Activated T-helper 1 cell treated with Interleukin-2 at 50 U/mL for 16 hours (primary cell): ENCODE measurements at regions not wholly inside any gene's neighbourhood (a gene's known extent, or its start where the extent isn't known, plus 50 kb on each side); places are given as distances from the start of the nearest gene placed in this dataset.
A peak's percentile ranks its signal among the peaks of the same experiment; 100 is the strongest.

Experiments
- DNase-seq: peaks from one replicate; pipeline ENCODE4 v3.0.0-alpha.2; 2020; ENCODE audit warnings: low read depth

- no peak for DNase-seq
Observed at GRCh38 chr4:152159773-152160172, 376.1 kb downstream of the FBXW7 start.

DNA sequence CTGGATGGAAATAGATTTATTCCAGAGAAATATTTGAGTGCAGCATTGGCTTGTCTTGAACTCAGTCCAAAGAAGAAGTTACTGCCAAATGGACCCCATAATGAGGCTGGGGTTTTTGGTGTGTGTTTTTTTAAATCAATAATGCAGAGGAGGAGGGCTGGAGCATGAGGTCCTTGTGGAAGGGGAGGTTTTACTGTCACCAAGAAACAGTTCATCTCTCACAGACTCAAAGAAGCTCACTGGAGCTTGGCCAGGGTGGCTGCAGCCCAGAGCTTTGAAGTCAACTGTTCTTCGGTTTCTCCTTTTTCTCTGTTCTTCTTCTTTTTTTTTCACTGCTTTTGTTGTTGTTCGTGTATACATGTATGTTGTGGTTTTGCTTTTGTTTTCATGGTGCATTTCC is 377.7 kb downstream of the FBXW7 start:
- no peak for DNase-seq

GRCh38 chr4:152157629-152158028 is 378.3 kb downstream of the FBXW7 start:
- no peak for DNase-seq

- no peak for DNase-seq
Observed at GRCh38 chr4:152156442-152156841, 379.4 kb downstream of the FBXW7 start.

- no peak for DNase-seq
Observed at GRCh38 chr4:152155070-152155469, 380.8 kb downstream of the FBXW7 start.

GRCh38 chr4:152154433-152154832 is 381.5 kb downstream of the FBXW7 start:
- no peak for DNase-seq

GRCh38 chr4:152153476-152154270 is 382.2 kb downstream of the FBXW7 start:
- DNase-seq: no peak

DNA sequence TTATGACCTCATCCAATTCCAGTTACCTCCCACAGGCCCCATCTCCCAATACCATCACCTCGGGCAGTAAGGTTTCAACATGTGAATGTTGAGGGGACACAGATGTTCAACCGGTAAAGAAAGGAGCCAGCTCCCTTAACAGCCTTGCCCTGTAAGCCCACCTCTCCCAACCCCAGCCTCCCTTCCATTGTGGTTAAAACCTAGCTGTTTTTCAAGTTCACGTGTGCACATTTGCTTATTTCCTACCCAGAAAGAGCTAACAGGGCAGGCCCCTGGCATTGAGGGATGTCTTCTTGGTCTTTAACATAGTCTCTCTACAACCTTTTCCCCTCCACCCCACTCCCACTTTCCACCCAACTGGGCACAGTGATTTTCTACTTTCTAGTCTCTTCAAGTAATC is 385.7 kb downstream of the FBXW7 start:
- DNase-seq: no peak

DNA sequence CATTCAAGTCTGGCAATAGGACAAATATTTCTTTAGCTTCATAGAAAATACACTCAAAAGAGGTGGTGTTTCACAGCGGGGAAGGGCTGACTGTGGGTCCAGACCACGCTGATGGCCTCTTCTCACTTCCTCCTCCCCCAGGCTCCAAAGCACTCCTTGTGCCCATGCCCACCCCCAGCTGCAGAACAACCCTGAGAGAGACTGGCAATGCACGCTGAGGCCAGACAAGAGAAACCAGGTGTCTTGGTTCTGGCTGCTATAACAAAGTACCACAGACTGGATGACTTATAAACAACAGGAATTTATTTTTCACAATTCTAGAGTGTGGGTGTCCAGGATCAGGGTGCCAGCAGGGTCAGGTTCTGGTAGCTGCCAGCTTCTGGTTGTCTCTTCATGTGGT is 386.1 kb downstream of the FBXW7 start:
- DNase-seq: no peak

- no peak for DNase-seq
Observed at GRCh38 chr4:152148057-152148456, 387.2 kb upstream of the GATB start.

- no peak for DNase-seq
Observed at GRCh38 chr4:152146244-152146643, 385.4 kb upstream of the GATB start.

DNA sequence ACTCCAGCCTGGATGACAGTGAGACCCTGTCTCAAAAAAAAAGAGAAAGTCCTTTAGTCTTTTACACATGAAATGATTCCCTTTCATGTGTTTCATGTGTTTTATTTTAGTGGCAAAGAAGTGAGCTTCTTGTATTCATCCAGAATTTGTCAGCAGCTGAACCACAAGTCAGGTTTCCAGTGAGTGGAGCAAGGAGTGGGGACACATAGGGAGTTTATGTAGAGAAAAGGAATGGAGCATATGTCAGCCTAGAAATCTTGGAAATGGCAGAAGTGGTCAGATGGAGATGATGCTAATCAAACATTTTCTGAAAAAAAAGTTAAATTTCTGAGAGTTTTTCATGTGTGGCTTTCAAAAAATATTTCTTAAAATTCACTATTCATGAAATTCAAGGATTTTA is 383.0 kb upstream of the GATB start:
- DNase-seq: no peak

DNA sequence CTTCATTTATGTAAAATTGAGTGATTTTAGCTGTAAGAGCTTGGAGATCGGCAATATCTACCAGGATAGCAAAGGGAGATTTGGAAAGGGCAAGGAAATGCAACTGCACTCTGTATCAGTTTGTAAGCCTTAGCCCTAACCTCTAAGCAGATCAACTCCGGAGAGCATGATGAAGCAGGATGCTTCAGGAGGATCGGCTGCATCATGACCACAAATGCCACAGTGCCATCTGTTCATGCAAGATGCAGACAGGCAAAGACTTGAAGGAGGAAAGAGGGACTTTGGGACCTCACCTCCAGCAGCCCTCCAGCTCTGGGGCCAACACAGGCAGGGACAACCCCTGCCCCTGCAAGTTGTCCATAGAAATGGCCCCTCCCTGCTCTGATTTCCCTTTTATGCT is 377.6 kb upstream of the GATB start:
- peak; percentile 8 for DNase-seq

DNA sequence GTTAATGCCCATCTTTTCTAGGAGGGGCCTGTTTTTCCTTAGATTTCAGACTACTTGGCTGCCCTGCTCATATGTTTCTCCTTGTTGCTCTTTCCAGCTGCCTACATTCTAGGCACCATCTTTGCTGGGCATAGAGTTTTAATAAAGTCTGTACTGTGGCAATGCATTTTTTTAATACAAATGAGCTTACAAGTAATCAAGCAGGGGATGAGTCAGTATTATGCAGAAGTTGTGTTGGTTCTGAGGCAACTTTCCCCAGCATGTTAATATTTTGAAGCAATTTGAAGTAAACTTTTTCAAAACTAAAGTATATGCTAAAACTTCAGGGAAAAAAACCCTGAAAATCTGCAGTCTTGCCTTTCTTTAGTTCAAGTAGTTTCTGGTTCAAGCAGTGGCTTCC is 372.0 kb upstream of the GATB start:
- no peak for DNase-seq

GRCh38 chr4:152128356-152128755 is 367.5 kb upstream of the GATB start:
- DNase-seq: no peak

- DNase-seq: no peak
Observed at GRCh38 chr4:152126238-152126637, 365.4 kb upstream of the GATB start.

GRCh38 chr4:152118819-152119553 is 358.2 kb upstream of the GATB start:
- DNase-seq: no peak

- DNase-seq: no peak
Observed at GRCh38 chr4:152117933-152118507, 357.2 kb upstream of the GATB start.

GRCh38 chr4:152117520-152117919 is 356.7 kb upstream of the GATB start:
- DNase-seq: no peak

DNA sequence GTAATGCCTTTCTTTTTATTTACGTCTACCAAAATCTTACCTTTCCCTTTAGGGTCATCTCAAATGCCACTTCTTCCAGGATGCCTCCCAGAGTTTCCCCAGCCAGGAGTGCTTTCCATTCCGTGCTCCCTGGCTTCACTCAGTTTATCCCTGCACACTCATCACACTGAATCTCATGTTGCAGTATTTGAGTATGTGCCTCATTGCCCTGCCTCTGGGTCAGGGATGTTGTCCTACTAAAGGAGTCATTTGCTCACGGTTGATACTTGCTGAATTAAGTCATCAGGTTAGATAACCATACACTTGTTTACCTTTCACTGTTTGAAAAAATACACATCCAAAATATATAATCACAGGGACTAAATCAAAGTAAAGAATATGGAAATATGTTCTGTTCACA is 356.2 kb upstream of the GATB start:
- DNase-seq: no peak

DNA sequence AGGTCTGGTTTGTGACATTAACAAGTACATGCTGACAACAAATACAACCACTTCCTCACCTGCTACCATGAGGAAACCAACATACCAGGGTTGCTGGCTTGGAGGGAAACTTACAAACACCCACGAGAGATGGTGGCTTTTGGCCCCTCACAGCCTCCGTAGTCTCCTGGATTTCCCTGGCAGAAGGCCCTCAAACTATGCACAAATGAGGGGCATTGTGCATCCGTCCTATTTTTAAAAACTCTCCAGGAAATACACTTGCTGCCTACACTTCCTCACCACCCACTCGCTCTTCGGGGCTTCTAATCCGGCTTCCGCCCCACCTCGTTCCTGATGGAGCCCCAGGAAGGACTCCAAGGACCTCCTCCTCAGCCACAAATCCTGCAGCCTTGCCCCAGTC is 355.0 kb upstream of the GATB start:
- peak; percentile 19 for DNase-seq

- DNase-seq: no peak
Observed at GRCh38 chr4:152115118-152115517, 354.3 kb upstream of the GATB start.

GRCh38 chr4:152114562-152114961 is 353.8 kb upstream of the GATB start:
- DNase-seq: no peak
